Mesothelial cell of epicardium (in vitro differentiated cells): ENCODE measurements at regions not wholly inside any gene's neighbourhood (a gene's known extent, or its start where the extent isn't known, plus 50 kb on each side); places are given as distances from the start of the nearest gene placed in this dataset.
A peak's percentile ranks its signal among the peaks of the same experiment; 100 is the strongest.

Source experiments
- DNase-seq, 2 experiments: peaks; one replicate each; pipeline ENCODE4 v3.0.0; 2021; ENCODE audit warnings: low spot score in 2 of 2; ENCODE audit not compliant: unreplicated experiment in 2 of 2
- H3K27ac Mint-ChIP-seq: 2 replicates; pipeline ENCODE4 v1.8.0; 2021; ENCODE audit warnings: mixed read lengths
- H3K27me3 Mint-ChIP-seq: 2 replicates; pipeline ENCODE4 v1.8.0; 2021; ENCODE audit warnings: low read depth, mixed read lengths
- H3K36me3 Mint-ChIP-seq: 2 replicates; pipeline ENCODE4 v1.8.0; 2021; ENCODE audit warnings: mixed read lengths
- H3K4me1 Mint-ChIP-seq: 2 replicates; pipeline ENCODE4 v1.8.0; 2021; ENCODE audit warnings: mixed read lengths
- H3K4me3 Mint-ChIP-seq: 2 replicates; pipeline ENCODE4 v1.8.0; 2021; ENCODE audit warnings: mild to moderate bottlenecking, moderate library complexity, mixed read lengths
- H3K9me3 Mint-ChIP-seq: 2 replicates; pipeline ENCODE4 v1.8.0; 2021; ENCODE audit warnings: mixed read lengths
- CTCF ChIP-seq: fragments of 200-600 bp; sonication (generic); IDR thresholded peaks from one replicate; pipeline ENCODE4 v1.5.0; 2021; ENCODE audit warnings: antibody characterized with exemption; ENCODE audit not compliant: unreplicated experiment

- peaks cover under 1% of the 10 kb centered on the region for H3K4me1 Mint-ChIP-seq
- no peaks in the 10 kb centered on the region for H3K36me3 Mint-ChIP-seq
- no peak for DNase-seq
- no peaks in the 10 kb centered on the region for H3K27me3 Mint-ChIP-seq
- no peak overlapping the region for H3K4me3 Mint-ChIP-seq
- no peaks in the 10 kb centered on the region for H3K9me3 Mint-ChIP-seq
- no peak overlapping the region for H3K27ac Mint-ChIP-seq
- TF ChIP-seq CTCF: no peak
Observed at GRCh38 chr2:34909992-34910705, 1311.0 kb upstream of the FAM98A start.

GRCh38 chr2:34907812-34908211, 1308.7 kb upstream of the FAM98A start:
- no peak for DNase-seq
- H3K27me3 Mint-ChIP-seq: no peaks in the 10 kb centered on the region
- H3K27ac Mint-ChIP-seq: no peak overlapping the region
- H3K4me3 Mint-ChIP-seq: no peak overlapping the region
- H3K36me3 Mint-ChIP-seq: no peaks in the 10 kb centered on the region
- H3K4me1 Mint-ChIP-seq: peaks cover 17% of the 10 kb centered on the region
- no peaks in the 10 kb centered on the region for H3K9me3 Mint-ChIP-seq
- peak; percentile 25 for TF ChIP-seq CTCF

- TF ChIP-seq CTCF: no peak
- DNase-seq: no peak
- Mint-ChIP-seq H3K27ac (no peak overlapping the region), H3K27me3 (peaks cover 2% of the 10 kb centered on the region), H3K4me1 (peaks cover 20% of the 10 kb centered on the region), H3K9me3 (no peaks in the 10 kb centered on the region), H3K4me3 (no peak overlapping the region), H3K36me3 (no peaks in the 10 kb centered on the region)
Observed at GRCh38 chr2:34901739-34902138, 1302.6 kb upstream of the FAM98A start.

- no peak overlapping the region for H3K27ac Mint-ChIP-seq
- H3K36me3 Mint-ChIP-seq: no peaks in the 10 kb centered on the region
- TF ChIP-seq CTCF: no peak
- H3K4me3 Mint-ChIP-seq: no peak overlapping the region
- H3K9me3 Mint-ChIP-seq: no peaks in the 10 kb centered on the region
- no peak for DNase-seq
- peaks cover 14% of the 10 kb centered on the region for H3K4me1 Mint-ChIP-seq
- peaks cover 2% of the 10 kb centered on the region for H3K27me3 Mint-ChIP-seq
Observed at GRCh38 chr2:34899079-34899478, 1300.0 kb upstream of the FAM98A start.

- H3K36me3 Mint-ChIP-seq: no peaks in the 10 kb centered on the region
- peaks cover 2% of the 10 kb centered on the region for H3K27me3 Mint-ChIP-seq
- H3K4me1 Mint-ChIP-seq: no peaks in the 10 kb centered on the region
- H3K4me3 Mint-ChIP-seq: no peak overlapping the region
- H3K27ac Mint-ChIP-seq: no peak overlapping the region
- no peak for TF ChIP-seq CTCF
- H3K9me3 Mint-ChIP-seq: no peaks in the 10 kb centered on the region
- DNase-seq: no peak
Observed at GRCh38 chr2:34892766-34893165, 1293.7 kb upstream of the FAM98A start.
